Transverse colon (tissue), 4 donors: ENCODE measurements at regions not wholly inside any gene's neighbourhood (a gene's known extent, or its start where the extent isn't known, plus 50 kb on each side); places are given as distances from the start of the nearest gene placed in this dataset.

ENCODE experiments used
- DNase-seq: peaks from one replicate; pipeline ENCODE4 v3.0.0-alpha.2; 2019
- H3K27ac ChIP-seq, 4 donors: fragments of 200-600 bp; sonication (generic); 2 replicates each; pipeline ENCODE4 v1.5.1; 2016 to 2018; ENCODE audit warnings: inconsistent platforms in 4 of 4
- H3K27me3 ChIP-seq: fragments of 200-600 bp; sonication (generic); 2 replicates; pipeline ENCODE4 v1.5.1; 2017; ENCODE audit warnings: inconsistent platforms
- H3K36me3 ChIP-seq, 4 donors: fragments of 200-600 bp; sonication (generic); 2 replicates each; pipeline ENCODE4 v1.5.1; 2017 to 2019; ENCODE audit warnings: inconsistent platforms in 4 of 4
- H3K4me1 ChIP-seq, 4 donors: fragments of 200-600 bp; sonication (generic); 2 replicates each; pipeline ENCODE4 v1.5.1; 2017 to 2020; ENCODE audit warnings: inconsistent platforms in 4 of 4
- H3K4me3 ChIP-seq, 4 donors: fragments of 200-600 bp; sonication (generic); 1 replicate in 1 of 4; 2 replicates in 3 of 4; pipeline versions ENCODE4 v1.5.1 to v1.6.1; 2017 to 2019; ENCODE audit warnings: inconsistent platforms in 4 of 4
- H3K9me3 ChIP-seq, 2 donors: fragments of 200-600 bp; sonication (generic); 2 replicates each; pipeline ENCODE4 v1.5.1; 2017 to 2019; ENCODE audit warnings: inconsistent platforms in 2 of 2
- EP300 ChIP-seq: sonication (generic); formaldehyde crosslinking; IDR thresholded peaks from one replicate; pipeline ENCODE4 v1.6.1; 2017; ENCODE audit warnings: antibody characterized with exemption, low read depth
- POLR2A ChIP-seq: fragments of 450-650 bp; IDR thresholded peaks from one replicate; pipeline ENCODE4 v1.6.1; 2016; ENCODE audit warnings: antibody characterized with exemption, mild to moderate bottlenecking, moderate library complexity
- POLR2AphosphoS5 ChIP-seq, 3 donors: sonication (generic); formaldehyde crosslinking; IDR thresholded peaks; one replicate each; pipeline ENCODE4 v1.6.1; 2016; ENCODE audit warnings: antibody characterized with exemption in 3 of 3
- WGBS, 2 donors: methylation state at CpG; one replicate each; pipeline ENCODE4 v1.1.5; 2018; ENCODE audit warnings: low coverage in 1 of 2; 5-methylcytosine and 5-hydroxymethylcytosine counted together
- in situ Hi-C, 4 donors: fragments of 200-750 bp; cut with MboI; loops; one replicate each; pipeline versions ENCODE4 v1.15.0 to v1.15.1; 2017; ENCODE audit warnings: low sequenced_read_pairs in 3 of 4, low pct_ligation_motif_present in 1 of 4, low pct_unique_long_range_greater_than_20kb in 1 of 4
- intact Hi-C: fragments of 100-400 bp; cut with DNase I; formaldehyde crosslinking; loops from one replicate; pipeline ENCODE4 v1.15.1; 2023; ENCODE audit warnings: low total_unique reads
- TF ChIP-seq, protein P1 (sequence below), 5 experiments: fragments of 200-600 bp in 3 of 5; fragments of 450-650 bp in 2 of 5; sonication (generic) in 3 of 5; IDR thresholded peaks; 1 replicate in 2 of 5; 2 replicates in 3 of 5; pipeline ENCODE4 v1.5.1; 2016 to 2017; ENCODE audit warnings: antibody characterized with exemption in 5 of 5, inconsistent platforms in 3 of 5, mild to moderate bottlenecking in 2 of 5, moderate library complexity in 1 of 5

DNA sequence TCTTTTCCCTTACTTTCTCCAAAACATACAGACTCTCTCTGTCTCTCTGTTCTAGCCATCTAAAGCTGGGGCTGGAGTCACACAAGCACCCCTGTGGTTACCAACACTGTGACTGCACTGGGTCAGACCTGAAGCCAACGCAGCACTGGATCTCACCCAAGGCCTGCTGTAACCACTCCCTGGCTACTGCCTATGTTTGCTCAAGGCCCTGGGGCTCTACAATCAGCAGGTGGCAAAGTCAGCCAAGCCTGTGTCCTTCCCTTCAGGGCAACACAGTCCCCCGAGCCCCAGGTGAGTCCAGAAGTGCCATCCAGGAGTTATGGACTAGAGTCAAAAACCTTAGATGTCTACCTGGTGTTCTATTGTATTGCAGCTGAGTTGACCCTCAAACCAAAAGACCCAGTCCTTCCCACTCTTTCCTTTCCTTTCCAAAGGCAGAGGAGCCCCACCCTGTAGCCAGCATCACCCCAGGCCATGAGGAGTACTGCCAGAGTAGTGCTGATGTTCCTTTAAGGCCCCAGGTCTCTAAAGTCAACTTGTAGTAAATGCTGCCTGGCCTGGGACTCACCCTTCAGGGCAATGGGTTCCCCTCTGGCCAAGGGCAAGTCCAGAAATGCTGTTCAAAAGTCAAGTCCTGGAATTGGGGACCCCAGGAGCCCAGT, 58.8 kb upstream of the RAP2C start:
- in situ Hi-C loops (loop anchor here in 1 of 4 donors (25.0 kb wide), 1 partner anchor 334 kb away; no protein-coding TSS in a partner anchor), intact Hi-C loops (no loop called here)
- no peak overlapping the region for H3K27ac ChIP-seq
- WGBS, 2 donors: 73% methylated on average over 2 of the region's 2 CpGs; no CpG with 5 or more reads in 1 of the 2 donors
- H3K27me3 ChIP-seq: no peaks in the 10 kb centered on the region
- H3K4me1 ChIP-seq: no peaks in the 10 kb centered on the region
- H3K4me3 ChIP-seq: no peak overlapping the region
- no peaks in the 10 kb centered on the region for H3K36me3 ChIP-seq
- no peak for DNase-seq
- TF ChIP-seq, protein P1, sequence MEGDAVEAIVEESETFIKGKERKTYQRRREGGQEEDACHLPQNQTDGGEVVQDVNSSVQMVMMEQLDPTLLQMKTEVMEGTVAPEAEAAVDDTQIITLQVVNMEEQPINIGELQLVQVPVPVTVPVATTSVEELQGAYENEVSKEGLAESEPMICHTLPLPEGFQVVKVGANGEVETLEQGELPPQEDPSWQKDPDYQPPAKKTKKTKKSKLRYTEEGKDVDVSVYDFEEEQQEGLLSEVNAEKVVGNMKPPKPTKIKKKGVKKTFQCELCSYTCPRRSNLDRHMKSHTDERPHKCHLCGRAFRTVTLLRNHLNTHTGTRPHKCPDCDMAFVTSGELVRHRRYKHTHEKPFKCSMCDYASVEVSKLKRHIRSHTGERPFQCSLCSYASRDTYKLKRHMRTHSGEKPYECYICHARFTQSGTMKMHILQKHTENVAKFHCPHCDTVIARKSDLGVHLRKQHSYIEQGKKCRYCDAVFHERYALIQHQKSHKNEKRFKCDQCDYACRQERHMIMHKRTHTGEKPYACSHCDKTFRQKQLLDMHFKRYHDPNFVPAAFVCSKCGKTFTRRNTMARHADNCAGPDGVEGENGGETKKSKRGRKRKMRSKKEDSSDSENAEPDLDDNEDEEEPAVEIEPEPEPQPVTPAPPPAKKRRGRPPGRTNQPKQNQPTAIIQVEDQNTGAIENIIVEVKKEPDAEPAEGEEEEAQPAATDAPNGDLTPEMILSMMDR (IDR thresholded peaks at IDR 0.05): no peak
- TF ChIP-seq POLR2A (no peak), EP300 (no peak)
- no peaks in the 10 kb centered on the region for H3K9me3 ChIP-seq

GRCh38 chrX:132272826-132273225, 53.6 kb upstream of the RAP2C start:
- in situ Hi-C loops: no loop called here
- 93 to 100% methylated on average over 1 of the region's 1 CpG for WGBS, 2 donors
- Histone ChIP-seq H3K4me3 (no peak overlapping the region), H3K27me3 (no peaks in the 10 kb centered on the region), H3K9me3 (no peaks in the 10 kb centered on the region), H3K36me3 (no peaks in the 10 kb centered on the region), H3K4me1 (no peaks in the 10 kb centered on the region), H3K27ac (no peak overlapping the region)
- no peak for DNase-seq
- TF ChIP-seq POLR2A: no peak
- TF ChIP-seq, protein P1 (IDR thresholded peaks at IDR 0.05): no peak
- TF ChIP-seq EP300: no peak
- TF ChIP-seq POLR2AphosphoS5 (IDR thresholded peaks at IDR 0.05): no peak
- intact Hi-C loops: no loop called here

GRCh38 chrX:132271311-132271778, 52.1 kb upstream of the RAP2C start:
- Histone ChIP-seq H3K27me3 (no peaks in the 10 kb centered on the region), H3K4me1 (no peaks in the 10 kb centered on the region), H3K4me3 (no peak overlapping the region), H3K27ac (peak overlapping the region in 3 of 4 donors; percentile 35 to 71 (median 40)), H3K9me3 (no peaks in the 10 kb centered on the region), H3K36me3 (no peaks in the 10 kb centered on the region)
- TF ChIP-seq POLR2AphosphoS5 (IDR thresholded peaks at IDR 0.05) (no peak), POLR2A (no peak), EP300 (no peak)
- TF ChIP-seq, protein P1 (IDR thresholded peaks at IDR 0.05): no peak
- 37 to 54% methylated on average over 2 to 3 of the region's 3 CpGs for WGBS, 2 donors
- DNase-seq: no peak
- intact Hi-C loops (no loop called here), in situ Hi-C loops (no loop called here)

DNA sequence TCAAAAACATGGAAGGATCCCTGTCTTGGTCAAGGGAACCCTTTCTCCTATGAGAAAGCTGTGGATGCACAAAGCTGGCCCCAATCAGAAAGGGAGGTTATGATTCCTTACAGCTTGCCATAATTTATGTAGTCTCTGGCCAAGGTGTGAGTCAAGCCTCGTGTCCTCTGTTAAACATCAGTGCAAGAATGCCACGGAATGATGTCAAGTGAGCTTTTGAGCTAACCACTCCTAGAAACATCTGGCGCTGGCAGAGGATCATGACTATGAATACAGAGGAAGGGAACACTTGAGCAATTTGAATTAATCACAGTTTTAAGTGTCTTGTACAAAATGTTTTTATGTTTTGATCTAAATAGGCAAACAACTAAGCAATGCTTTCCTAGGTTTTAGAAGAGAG, 51.5 kb upstream of the RAP2C start:
- Histone ChIP-seq H3K4me1 (no peaks in the 10 kb centered on the region), H3K27ac (peak overlapping the region in 1 of 4 donors; percentile 71), H3K36me3 (no peaks in the 10 kb centered on the region), H3K4me3 (no peak overlapping the region), H3K9me3 (no peaks in the 10 kb centered on the region), H3K27me3 (no peaks in the 10 kb centered on the region)
- TF ChIP-seq EP300 (no peak), POLR2A (no peak), POLR2AphosphoS5 (IDR thresholded peaks at IDR 0.05) (peak; percentile 33 to 52 (median 44))
- TF ChIP-seq, protein P1 (IDR thresholded peaks at IDR 0.05): no peak
- DNase-seq: peak; percentile 18
- intact Hi-C loops (no loop called here), in situ Hi-C loops (no loop called here)
- 40 to 100% methylated on average over 1 to 3 of the region's 3 CpGs for WGBS, 2 donors
